ENCODE measurements at regions not wholly inside any gene's neighbourhood (a gene's known extent, or its start where the extent isn't known, plus 50 kb on each side); places are given as distances from the start of the nearest gene placed in this dataset.

DNA sequence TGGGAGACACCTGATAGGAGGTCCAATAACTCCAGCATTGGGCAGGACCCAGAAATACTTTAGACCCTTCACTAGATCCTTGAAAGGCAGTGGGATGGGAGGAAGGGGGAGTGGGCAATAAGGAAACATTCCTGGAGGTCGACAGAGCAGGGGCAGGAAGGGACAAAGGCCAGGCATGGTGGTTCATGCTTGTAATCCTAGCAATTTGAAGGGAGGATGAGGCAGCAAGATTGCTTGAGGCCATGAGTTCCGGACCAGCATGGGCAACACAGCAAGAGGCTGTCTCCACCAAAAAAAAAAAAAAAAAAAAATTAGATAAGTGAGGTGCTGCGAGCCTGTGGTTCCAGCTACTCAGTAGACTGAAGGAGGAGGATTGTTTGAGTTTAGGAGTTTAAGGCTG is 134.9 kb downstream of the JCAD start:
- no peak for DNase-seq

DNA sequence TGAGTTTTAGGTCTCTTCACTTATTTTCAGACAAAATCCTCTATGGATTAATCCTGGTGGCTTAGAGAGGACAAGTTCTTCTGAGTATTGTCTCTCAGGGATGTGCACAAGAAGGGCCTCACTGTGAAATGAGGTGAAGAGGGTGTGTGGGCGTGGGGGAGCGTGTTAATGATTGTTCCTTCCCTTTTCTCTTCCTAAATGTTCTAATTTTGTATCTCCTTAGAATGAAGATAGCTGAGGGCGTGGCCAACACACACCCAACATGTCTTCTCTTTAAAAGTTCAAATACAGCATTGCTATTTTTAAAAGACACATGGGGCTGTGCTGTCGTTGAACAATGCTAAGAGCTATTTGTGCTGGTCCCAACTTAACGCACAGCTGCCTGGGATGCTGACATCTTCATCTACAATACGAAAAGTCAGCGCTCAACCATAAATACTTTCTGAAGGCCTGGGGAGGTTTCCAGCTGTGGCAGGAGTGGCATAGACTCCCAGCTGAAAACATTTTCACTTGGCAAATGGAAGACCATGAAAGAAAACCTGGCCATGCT is 135.9 kb downstream of the JCAD start:
- DNase-seq, result no peak

DNA sequence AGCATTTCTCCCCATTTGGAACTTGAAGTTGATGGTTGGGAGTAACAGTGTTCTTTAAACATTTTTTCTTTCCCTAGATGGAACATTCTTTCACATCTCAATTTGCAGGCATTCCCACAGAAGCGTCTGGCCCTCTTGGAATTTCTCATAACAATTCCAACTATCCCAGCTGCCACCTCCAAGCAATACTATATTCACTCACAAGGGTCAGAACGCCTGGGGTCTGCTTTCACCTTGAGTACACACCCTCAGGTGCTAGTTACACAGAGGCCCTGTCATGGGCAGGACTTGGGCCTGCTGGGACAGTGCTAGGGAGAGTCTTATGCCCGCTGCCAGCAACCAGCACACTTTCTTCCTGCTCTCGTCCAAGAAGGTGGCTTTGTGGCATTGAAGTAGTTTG is 136.5 kb downstream of the JCAD start:
- DNase-seq, result peak; percentile 7

DNA sequence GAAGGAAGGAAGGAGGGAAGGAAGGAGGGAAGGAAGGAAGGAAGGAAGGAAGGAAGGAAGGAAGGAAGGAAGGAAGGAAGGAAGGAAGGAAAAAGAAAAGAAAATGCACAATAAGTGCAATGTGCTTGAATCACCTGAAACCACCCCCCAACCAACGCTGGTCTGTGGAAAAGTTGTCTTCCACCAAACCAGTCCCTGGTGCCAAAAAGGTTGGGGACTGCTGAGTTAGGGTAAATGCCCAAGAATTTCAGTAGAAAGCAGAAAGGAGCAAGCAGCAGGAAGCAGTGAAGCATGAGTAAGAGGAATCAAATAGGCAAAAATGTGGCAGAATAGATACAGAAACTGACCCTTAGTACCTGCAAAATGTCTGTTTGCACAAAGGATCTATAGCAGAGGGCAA is 137.2 kb downstream of the JCAD start:
- no peak for DNase-seq

DNA sequence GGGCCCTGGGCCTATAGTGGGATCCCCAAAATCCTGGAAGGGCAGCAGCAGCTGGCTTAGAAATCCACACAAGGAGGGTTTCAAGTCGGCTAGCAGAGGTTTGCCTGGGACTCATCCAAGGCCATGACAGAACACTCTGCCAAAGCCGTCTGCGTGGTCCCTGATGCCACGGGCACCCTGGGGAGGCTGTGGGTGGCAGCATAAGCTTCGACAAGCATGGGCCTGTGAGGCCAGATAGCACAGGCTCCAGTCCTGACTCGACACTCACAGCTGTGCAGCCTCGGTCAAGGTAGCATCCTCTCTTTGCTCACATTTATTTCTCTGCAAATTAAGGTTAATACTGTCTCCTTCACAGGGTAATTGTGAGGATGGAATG is 138.3 kb downstream of the JCAD start:
- no peak for DNase-seq

DNA sequence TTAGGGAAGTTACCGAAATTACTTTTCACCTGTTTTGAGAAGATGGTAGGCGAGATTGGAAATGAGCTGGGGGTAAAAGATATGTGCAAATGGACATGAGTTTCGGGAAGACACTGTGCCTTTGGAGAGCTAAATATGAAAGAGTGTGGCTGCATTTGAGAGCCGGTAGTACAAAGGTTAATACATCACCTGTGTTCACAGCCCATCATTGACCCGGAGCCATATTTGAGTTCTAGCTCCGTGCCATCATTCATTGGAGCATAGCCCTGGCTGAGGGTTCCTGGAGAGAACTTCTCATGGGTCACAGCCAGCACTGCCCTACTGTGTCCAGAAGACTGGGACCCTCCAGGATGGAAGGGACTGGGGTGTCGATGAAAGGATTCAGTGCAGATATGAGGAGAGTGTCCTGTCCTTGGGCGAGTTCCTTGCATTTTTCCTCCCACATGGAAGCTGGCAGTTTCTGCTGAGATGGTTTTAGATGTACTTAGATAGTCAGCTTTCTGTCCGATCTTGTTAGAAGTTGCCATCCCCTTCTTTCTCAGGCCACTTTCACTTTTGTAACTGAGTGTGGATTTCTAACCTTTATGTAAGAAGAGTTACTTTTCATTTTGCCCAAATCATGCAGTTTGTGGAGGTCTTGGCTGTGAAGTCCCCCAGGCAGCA is 138.8 kb downstream of the JCAD start:
- DNase-seq, result no peak

DNA sequence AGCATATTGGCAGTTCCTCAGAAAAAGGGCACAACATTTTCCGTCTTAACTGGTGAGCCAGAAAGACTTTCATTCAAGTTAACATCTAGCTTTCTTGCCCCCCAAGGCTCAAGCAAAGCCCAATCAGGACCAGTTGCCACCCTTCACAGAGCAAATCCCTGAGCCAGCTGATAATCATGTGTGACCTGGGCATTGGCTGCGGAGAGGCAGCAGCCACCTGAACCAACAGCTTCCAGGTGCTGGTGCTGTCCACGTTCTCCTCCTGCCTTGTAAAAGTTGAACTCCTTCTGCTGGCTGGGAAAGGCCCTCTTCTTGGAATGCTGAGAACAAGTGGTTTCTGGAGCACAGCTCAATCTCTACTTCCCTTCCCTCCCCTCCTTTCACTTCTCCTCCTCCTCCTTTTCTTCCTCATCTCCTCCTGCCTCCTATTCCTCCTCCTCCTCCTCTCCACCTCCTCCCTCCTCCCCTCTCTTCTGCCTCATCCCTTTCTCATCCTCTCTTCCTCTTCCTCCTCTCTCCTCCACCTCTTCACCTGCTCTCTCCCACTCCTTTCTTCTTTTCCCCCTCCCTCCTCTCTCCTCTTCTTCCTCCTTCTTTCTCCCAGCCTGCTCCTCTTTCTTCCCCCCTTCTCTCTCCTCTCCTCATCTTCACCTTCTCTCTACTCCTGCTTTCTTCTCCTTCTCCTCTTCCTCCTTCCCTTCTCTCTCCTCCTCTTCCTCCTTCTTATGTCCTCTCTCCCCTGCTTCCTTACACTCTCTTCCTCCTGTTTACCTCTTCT is 140.6 kb downstream of the JCAD start:
- no peak for DNase-seq

DNA sequence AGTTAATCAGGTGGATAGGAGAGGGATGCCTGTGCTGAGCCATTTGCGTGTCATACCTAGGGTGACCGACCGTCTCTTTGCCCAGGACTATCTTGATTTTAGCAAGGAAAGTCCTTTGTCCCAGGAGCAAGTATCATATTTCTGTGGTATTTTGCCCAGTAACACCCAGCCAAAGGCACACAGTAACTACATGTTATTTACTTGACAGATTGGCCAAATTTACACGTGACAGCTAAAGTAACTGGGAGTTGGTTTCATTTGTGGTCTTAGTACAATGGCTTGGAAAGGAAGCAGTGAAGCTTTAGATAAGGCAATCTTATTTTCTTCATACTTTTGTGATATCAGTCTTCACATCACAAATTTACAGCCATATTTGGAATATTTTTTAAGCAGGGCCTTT is 142.1 kb downstream of the JCAD start:
- no peak for DNase-seq

DNA sequence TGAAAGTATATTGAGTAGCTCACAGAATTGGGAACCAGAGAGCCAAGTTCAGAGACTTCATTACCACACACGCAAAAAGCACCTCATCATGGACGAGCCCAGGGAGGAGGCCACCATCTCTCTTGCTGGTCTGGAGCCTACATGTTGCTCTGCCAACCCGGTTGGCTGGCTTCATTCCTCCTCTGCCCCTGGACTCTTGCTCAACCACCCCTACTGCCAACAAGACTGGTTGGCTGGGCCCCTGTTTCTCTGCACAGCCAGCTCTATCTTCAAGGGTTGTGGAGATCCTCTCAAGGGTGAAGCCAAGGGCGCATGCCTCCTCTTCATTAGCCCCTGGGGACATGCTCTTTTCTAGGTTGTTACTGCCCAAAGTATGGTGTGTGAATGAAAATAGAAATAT is 142.7 kb downstream of the JCAD start:
- no peak for DNase-seq

DNA sequence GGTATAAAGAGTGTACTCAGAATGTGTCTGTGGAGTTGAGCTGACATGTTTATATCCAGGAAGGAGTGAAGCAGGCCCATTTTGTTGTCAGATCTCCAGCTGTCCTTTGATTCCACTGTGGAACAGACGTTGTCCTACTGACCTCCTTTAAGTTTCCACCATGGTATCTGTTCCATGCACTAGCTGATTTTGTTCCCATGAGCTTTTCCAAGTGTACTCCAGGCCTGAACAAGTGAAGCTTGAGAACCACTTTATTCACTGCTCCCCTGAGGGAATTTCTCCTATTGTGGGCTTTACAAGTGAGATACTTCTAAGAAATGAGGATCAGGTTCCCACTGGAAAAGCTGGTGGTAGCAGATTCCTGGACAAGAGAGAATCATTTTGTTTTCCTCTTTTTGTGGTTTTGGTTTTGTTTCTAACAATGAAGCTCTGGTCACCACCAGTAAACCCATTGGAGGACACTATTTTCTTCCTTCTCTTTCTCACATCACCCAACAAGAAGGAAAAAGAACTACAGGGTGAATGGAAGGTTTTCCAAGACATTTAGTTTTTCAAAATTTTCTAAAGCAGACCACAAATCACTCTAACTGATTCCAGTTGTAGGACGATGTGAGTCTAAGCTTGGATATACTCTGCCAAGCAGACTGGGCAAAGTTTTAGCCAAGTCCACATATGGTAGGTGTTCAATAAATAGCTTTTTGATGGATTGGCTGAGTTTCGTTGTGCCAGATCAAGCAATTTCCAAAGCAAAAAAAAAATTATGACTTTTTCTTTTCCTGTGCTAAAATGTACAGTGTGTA is 144.2 kb downstream of the JCAD start:
- DNase-seq, result no peak

DNA sequence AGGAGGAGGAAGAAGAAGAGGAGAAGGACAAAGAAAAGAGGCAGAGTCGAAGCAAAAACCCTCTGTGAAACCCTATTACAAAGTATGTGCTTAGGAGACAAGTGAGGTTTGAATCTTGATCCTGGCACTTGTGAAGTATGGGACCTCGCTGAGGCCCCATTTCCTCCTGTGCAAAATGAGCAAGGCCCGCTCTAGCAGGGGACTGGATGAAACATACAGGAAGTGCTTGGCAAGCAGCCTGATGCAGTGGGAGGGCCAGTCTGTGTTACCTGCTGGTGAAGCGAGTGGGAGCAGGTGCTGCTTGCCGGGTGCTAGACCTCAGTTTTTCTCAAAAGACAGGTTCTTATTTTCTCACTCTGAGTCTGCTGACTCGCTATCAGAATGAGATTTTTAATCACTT is 150.4 kb downstream of the JCAD start:
- DNase-seq, result no peak

DNA sequence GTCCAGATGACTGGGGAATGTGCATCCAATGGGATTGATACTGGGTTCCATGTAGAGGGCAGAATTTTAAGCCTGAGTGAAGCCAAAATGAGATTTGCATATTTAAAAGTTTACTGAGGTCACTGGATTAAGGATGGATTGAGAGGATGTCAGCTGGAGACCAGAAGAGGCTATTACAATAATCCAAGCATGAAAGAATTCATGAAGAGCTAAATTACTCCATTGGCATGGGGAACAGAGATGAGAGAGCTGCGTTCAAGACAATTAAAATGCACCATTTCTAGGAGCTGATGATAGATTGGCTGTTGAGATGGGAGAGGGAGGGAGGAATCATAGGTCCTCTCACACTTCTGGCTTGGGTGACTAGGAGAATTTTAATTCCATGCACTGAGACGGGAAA is 158.5 kb downstream of the JCAD start:
- DNase-seq, result no peak

DNA sequence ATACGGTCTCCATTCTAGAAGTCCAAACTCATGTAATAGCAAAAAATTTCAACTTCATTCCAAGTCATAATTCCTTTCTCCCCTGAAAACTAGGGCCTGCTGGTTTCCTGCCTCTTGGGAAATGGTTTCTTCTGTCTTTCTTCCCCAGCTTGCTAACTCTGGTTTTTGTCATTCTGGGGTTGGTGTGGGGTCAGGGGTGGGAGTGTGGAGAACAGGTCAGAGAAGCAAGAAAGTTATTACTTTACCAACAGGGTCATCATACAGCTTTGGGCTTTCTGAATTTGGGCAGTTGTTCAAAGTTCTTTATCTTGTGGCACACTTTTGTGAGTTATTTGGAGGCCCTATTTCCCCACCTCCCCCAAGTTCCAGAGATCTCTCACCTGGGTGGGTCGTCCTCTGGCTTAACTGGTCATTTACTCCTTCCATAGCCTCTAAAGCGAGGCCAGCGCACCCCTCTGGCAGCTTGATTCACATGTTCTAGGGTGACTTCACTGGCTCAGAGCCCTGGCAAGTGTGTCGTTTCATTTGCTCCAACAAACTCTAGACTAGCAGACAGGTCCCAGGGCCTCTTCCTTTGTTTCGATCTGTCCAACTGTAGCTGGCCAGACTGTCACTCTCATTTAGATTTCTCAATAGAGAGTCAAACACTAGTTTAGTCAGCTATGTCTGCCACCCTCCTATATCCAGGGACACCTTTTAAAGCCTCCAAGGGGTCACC is 161.2 kb downstream of the JCAD start:
- DNase-seq, result no peak

DNA sequence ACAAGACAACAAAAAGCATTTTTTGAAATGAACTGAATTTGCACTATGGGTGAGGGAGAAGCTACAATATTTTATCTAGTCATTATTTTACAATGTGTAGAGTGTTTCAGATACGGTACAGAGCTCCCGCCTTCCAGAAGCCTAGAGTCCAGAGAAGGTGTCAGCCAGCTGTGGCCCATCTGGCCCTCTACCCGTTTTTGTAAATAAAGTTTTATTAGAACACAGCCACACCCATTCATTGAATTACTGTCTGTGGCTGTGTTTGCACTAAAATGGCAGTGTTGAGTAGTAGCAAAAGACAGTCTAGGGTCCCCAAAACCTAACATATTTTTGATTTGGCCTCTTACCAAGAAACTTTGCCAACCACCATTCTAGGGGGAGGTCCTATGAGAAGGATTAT is 162.0 kb downstream of the JCAD start:
- no peak for DNase-seq

DNA sequence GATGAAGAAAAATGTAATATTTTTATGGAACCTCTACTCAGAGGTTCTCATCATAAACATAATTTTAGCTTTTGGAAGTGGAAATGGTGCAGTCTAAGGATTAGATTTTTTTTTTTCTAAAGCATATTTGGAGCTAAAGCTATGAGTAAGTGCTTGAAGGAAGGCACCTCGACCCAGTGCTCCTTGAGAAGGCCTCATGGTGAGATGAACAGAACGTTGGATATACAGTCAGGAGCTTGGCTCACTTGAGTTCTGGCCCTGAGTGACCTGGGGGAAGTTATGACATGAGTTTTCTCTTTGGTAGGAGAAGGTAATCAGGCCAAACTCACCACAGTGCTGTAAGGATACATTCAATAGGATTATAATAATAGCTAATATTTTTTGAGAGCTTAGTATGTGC is 163.3 kb downstream of the JCAD start:
- DNase-seq, result no peak

DNA sequence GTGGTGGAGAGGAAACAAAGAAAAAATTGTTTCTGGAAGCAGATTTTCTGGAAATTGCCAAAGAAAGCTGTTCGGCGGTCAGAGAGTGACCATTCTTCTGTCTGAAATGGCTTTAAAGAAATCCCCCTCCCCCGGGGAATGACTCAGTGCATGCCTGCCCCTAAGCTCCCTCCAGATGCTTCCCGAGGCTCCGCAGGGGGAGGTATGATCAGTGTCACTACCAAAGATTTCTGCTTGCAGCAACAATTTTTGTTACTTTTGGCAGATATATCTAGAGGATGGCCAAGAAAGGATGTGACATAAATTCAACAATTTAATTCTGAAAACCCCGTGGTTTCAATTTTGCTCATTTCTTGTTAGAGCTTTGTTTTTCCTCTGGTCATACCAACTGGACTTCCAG is 163.9 kb downstream of the JCAD start:
- DNase-seq, result peak; percentile 82

DNA sequence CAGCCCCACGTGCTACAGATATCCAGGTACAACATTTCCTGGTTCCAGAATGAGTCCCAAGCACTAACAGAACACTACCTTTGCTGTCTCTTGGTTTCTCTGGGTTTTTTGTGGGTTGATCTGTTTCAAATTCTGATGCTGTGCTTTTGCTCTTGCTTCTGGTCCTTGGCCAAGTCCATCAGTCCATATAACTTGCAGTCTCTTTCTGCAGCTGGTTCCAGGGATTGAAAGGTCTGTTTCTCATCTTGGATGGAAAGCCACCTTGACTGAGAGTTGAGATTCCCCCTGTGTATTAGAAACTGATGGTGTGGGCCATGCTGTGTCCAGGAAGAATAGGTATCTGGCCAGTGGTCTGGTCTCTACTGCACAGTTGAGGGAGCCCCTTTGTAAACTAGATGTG is 171.1 kb downstream of the JCAD start:
- DNase-seq, result no peak

DNA sequence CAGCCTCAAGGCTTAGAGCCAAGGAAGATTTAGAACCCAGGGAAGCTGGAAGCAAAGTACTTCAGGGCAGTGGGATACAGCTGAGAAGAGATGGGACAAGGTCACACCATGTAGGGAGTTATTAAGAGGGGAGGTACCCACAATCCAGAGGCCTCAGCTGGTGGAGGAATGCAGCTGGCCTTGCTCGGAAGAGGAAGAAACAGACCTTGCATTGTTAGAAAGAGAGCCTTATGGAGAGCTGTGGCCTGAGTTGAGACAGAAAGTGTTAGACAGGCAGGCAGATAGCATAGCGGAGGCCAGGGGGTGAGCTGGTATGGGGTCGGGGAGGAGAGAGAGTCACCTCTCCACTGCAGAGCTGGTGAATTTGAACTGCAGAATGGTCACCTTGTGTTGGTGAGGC is 173.1 kb downstream of the JCAD start:
- DNase-seq, result no peak

DNA sequence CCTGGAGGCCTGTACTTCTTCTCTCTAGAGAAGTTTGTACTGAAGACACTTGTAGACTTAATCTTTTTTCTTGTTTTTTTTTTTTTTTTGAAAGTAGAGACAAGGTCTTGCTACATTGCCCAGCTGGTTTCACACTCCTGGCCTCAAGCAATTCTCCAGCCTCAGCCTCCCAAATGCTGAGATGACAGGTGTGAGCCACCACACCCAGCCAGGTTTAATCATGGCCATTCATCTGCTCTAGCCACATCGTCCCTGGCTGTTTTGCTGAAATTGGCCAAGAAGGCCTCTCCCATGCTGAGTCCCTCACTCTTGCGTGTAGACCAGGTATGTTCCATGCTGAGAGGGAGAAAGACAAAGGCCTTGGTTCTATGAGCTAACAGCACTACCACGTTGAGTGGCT is 176.2 kb downstream of the JCAD start:
- no peak for DNase-seq

DNA sequence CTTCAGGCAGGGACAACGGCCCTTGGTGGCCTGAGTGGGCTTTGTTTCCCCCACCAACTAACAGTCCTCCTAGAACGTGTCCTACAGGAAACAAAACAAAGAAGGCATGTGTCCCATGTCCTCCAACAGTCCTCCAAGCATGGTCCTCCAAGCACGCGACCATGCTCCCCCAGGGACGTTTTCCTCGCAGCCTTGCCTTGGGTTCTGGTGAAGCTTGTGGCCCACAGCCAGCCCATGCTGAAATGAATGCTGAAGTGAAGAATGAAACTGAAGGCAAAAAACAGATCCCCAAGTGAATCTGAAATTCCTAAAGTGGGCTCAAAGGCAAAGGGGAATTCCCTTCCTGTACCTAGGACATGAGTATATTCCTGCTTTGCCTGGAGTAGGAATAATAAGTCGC is 176.6 kb downstream of the JCAD start:
- no peak for DNase-seq

DNA sequence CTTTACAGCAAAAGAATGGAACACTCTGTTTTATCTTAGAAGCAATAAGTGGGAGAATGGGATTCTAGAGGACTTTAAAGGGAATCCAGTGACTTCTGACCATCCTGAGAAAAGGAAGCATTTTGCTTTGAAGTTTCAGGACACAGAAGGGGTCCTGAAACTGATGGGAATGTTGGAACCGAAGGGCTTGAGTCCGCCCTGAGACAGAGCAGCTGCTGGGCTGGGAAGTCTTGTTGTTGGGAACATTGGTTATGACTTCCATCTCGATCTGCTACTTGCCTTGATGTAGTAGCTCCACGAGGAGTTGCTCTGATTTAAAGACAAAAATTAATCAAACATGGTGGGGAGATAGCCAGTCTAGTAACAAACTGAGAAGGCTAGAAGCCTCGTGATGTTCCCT is 177.6 kb downstream of the JCAD start:
- no peak for DNase-seq

DNA sequence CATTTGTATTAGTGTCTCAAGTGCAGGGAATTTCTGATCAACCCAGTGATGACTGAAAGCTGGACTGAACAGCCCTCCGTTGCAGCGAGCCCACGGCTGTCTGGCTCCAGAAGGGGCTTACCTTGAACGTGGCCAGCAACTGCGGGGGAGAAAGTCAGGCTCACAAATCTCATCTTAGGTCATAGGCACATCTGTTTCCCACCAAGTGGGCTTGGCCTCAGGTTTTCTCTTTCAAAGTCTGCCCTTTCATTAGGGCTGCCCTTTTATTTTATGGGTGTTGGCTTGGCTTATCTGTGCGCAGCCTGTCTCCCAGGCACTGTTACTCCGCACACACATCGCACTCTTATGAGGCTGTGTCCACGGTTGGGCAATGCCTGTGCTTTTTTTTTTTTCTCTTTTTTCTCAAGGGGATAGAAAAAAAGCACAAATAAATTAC is 178.0 kb downstream of the JCAD start:
- DNase-seq, result no peak

DNA sequence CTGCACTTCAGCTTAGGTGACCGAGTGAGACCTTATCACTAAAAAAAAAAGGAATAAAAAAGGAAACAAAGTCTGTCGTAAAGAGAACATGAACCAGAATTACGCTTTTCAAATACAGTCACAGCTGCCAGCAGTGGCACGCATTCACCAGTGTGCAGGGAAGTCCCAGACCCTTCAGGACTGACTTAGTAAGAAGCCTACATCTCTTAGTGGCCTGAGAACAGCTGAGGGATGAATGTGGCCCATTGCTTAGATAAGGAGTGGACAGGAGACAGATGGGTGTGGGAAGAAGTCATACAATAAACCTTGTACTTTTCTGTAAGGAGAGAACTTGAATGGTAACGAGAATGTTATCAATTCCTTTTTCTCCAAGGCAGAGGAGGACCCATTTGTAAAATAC is 178.5 kb downstream of the JCAD start:
- DNase-seq, result no peak
